Mammary epithelial cell (primary cell): ENCODE measurements at regions not wholly inside any gene's neighbourhood (a gene's known extent, or its start where the extent isn't known, plus 50 kb on each side); places are given as distances from the start of the nearest gene placed in this dataset.

Experiments used
- CTCF ChIP-seq, 2 donors: IDR thresholded peaks in 1 of 2; conservative IDR thresholded peaks in 1 of 2; 2 replicates each; pipeline ENCODE4 v1.5.1; 2011 to 2012; ENCODE audit warnings: inconsistent platforms in 2 of 2, low read length in 2 of 2, mild to moderate bottlenecking in 2 of 2, control low read depth in 1 of 2, low read depth in 1 of 2; ENCODE audit not compliant: insufficient read depth in 1 of 2; ENCODE audit errors: extremely low read depth in 1 of 2
- EZH2 ChIP-seq: IDR thresholded peaks from 2 replicates; pipeline ENCODE4 v1.6.1; 2012; ENCODE audit warnings: low read length, inconsistent platforms, borderline replicate concordance

GRCh38 chr16:14371778-14372431 lies 258.2 kb downstream of the PARN start:
- TF ChIP-seq CTCF (conservative IDR thresholded peaks at IDR 0.05 in 1 of 2, IDR thresholded peaks at IDR 0.05 in 1 of 2; ENCODE audit: extremely low read depth in 1 of 2, insufficient read depth in 1 of 2, low read depth in 1 of 2, low read length in 2 of 2) = no peak
- no peak for TF ChIP-seq EZH2
